ENCODE measurements at regions not wholly inside any gene's neighbourhood (a gene's known extent, or its start where the extent isn't known, plus 50 kb on each side); places are given as distances from the start of the nearest gene placed in this dataset.
A peak's percentile ranks its signal among the peaks of the same experiment; 100 is the strongest.

DNA sequence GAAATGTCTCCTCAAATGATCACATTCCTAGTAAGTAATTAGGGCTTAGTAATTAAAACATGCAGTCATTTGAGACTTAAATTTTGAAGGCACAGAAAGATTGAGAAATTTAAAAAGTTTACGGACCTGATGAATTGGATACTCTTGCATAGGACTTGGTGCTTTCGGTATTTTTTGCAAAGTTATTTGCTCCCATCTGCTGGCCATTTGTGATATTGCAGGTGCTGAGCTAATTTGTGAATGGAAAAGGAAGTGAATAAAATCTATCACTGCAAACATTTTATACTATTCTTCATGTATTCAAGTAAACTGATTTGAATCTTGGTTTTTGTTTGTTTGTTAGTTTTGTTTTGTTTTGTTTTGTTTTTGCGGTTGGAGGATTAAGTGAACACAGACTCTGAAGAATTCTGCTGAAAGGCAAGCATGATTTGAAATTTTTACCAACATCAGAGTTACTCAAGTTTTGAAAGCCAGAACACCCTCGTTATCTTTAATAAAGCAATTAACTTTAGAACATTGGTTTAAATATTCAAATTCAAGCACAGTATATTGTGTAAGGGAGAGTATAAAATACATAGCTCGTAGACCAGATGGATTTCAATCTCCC lies 689.5 kb upstream of the RBFOX1 start:
- POLR2A ChIA-PET = no interaction called here
- no peak for TF ChIP-seq ZNF664 (tag by site-specific recombination; IDR thresholded peaks at IDR 0.05)
- TF ChIP-seq, protein P1, sequence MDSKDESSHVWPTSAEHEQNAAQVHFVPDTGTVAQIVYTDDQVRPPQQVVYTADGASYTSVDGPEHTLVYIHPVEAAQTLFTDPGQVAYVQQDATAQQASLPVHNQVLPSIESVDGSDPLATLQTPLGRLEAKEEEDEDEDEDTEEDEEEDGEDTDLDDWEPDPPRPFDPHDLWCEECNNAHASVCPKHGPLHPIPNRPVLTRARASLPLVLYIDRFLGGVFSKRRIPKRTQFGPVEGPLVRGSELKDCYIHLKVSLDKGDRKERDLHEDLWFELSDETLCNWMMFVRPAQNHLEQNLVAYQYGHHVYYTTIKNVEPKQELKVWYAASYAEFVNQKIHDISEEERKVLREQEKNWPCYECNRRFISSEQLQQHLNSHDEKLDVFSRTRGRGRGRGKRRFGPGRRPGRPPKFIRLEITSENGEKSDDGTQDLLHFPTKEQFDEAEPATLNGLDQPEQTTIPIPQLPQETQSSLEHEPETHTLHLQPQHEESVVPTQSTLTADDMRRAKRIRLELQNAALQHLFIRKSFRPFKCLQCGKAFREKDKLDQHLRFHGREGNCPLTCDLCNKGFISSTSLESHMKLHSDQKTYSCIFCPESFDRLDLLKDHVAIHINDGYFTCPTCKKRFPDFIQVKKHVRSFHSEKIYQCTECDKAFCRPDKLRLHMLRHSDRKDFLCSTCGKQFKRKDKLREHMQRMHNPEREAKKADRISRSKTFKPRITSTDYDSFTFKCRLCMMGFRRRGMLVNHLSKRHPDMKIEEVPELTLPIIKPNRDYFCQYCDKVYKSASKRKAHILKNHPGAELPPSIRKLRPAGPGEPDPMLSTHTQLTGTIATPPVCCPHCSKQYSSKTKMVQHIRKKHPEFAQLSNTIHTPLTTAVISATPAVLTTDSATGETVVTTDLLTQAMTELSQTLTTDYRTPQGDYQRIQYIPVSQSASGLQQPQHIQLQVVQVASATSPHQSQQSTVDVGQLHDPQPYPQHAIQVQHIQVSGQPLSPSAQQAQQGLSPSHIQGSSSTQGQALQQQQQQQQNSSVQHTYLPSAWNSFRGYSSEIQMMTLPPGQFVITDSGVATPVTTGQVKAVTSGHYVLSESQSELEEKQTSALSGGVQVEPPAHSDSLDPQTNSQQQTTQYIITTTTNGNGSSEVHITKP (tag by site-specific recombination; IDR thresholded peaks at IDR 0.05) = no peak
- peak; percentile 84 for TF ChIP-seq ZNF654 (tag by site-specific recombination; IDR thresholded peaks at IDR 0.05; ENCODE audit: low read depth)
- 0 out of 2 replicates have a peak, but pooled peaks have one; percentile 30 for TF ChIP-seq CTCF (tag by site-specific recombination; IDR thresholded peaks at IDR 0.05)
- no peak for TF ChIP-seq INSM2 (tag by site-specific recombination; IDR thresholded peaks at IDR 0.05)
- TF ChIP-seq ZNF214 (tag by site-specific recombination; IDR thresholded peaks at IDR 0.05; ENCODE audit: borderline replicate concordance) = no peak
- Histone ChIP-seq H3K4me1 (ENCODE audit: control insufficient read depth, insufficient read depth, low read length) (no peaks in the 10 kb centered on the region), H3K27ac (ENCODE audit: extremely low read depth, low read depth, low read length) (no peak overlapping the region), H3K4me3 (ENCODE audit: low read depth, low read length) (no peak overlapping the region), H3K9me3 (ENCODE audit: control insufficient read depth, insufficient read depth, low read depth, low read length) (no peaks in the 10 kb centered on the region), H3K36me3 (ENCODE audit: control insufficient read depth in 2 of 2, insufficient read depth in 1 of 2, low read length in 2 of 2) (no peaks in the 10 kb centered on the region)
- CTCF ChIA-PET = interaction anchor here (0.6 to 1.3 kb wide), 10 partner anchors 11 to 1239 kb away, joined by 3 to 4 read pairs (median 3); no protein-coding TSS in a partner anchor

DNA sequence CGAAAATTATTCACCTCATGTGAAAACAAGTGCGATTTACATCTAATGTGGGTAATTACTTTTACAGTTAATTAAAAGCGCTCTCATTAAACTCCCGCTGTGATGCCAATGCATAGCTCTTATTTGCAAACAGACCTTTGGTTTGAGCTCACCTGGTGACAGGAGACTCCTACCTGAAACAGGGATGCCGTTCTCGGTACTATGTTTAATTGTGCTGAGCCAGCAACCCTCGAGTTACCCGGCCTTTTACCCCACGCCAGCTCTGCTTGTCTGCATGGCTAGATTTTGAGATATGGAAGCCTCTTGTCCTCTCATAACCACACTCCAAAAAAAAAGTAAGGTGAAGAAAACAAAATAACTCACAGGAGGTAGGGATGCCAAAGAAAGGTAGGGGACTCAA lies 690.4 kb upstream of the RBFOX1 start:
- H3K36me3 ChIP-seq (ENCODE audit: control insufficient read depth in 2 of 2, insufficient read depth in 1 of 2, low read length in 2 of 2) = no peaks in the 10 kb centered on the region
- no peaks in the 10 kb centered on the region for H3K4me1 ChIP-seq (ENCODE audit: control insufficient read depth, insufficient read depth, low read length)
- H3K9me3 ChIP-seq (ENCODE audit: control insufficient read depth, insufficient read depth, low read depth, low read length) = no peaks in the 10 kb centered on the region
- ChIA-PET POLR2A (no interaction called here), CTCF (interaction anchor here (0.8 to 1.3 kb wide), 6 partner anchors 12 to 1238 kb away, joined by 3 to 4 read pairs (median 3); no protein-coding TSS in a partner anchor)
- TF ChIP-seq ZFP3 (tag by site-specific recombination; IDR thresholded peaks at IDR 0.05; ENCODE audit: low read depth) (no peak), ZNF10 (tag by site-specific recombination; IDR thresholded peaks at IDR 0.05) (no peak), GLI2 (tag by site-specific recombination; IDR thresholded peaks at IDR 0.05; ENCODE audit: borderline replicate concordance, low read depth) (no peak), ZNF239 (tag by site-specific recombination; IDR thresholded peaks at IDR 0.05) (no peak), ZNF184 (tag by site-specific recombination; IDR thresholded peaks at IDR 0.05) (no peak), TSHZ1 (tag by site-specific recombination; IDR thresholded peaks at IDR 0.05; ENCODE audit: borderline replicate concordance) (no peak), ZNF280C (tag by site-specific recombination; IDR thresholded peaks at IDR 0.05) (no peak), ZNF654 (tag by site-specific recombination; IDR thresholded peaks at IDR 0.05; ENCODE audit: low read depth) (no peak), ZNF292 (tag by site-specific recombination; IDR thresholded peaks at IDR 0.05; ENCODE audit: borderline replicate concordance, low read depth) (no peak), ZNF24 (tag by site-specific recombination; IDR thresholded peaks at IDR 0.05) (no peak), ZNF585B (tag by site-specific recombination; IDR thresholded peaks at IDR 0.05) (no peak), ZNF140 (tag by site-specific recombination; IDR thresholded peaks at IDR 0.05) (no peak), ZNF529 (tag by site-specific recombination; IDR thresholded peaks at IDR 0.05; ENCODE audit: insufficient replicate concordance) (no peak), ZSCAN16 (tag by site-specific recombination; IDR thresholded peaks at IDR 0.05) (no peak), ZBTB20 (tag by site-specific recombination; IDR thresholded peaks at IDR 0.05) (no peak)
- H3K27ac ChIP-seq (ENCODE audit: extremely low read depth, low read depth, low read length) = no peak overlapping the region
- H3K4me3 ChIP-seq (ENCODE audit: low read depth, low read length) = no peak overlapping the region

Data from HEK293 (cell line).